Fibroblast of skin of back (primary cell): ENCODE measurements at regions not wholly inside any gene's neighbourhood (a gene's known extent, or its start where the extent isn't known, plus 50 kb on each side); places are given as distances from the start of the nearest gene placed in this dataset.

ENCODE experiments used
- DNase-seq: peaks from one replicate; pipeline ENCODE4 v3.0.0-alpha.2; 2013

- no peak for DNase-seq
Measured at GRCh38 chr20:37598100-37598543, 70.4 kb upstream of the BLCAP start.

GRCh38 chr20:37596890-37597536 lies 69.3 kb upstream of the BLCAP start:
- no peak for DNase-seq

GRCh38 chr20:37596168-37596567 lies 68.5 kb upstream of the BLCAP start:
- DNase-seq = no peak

GRCh38 chr20:37593710-37594109 lies 66.0 kb upstream of the BLCAP start:
- no peak for DNase-seq

GRCh38 chr20:37590938-37591490 lies 63.3 kb upstream of the BLCAP start:
- DNase-seq = no peak

- no peak for DNase-seq
Measured at GRCh38 chr20:37586078-37586477, 58.4 kb upstream of the BLCAP start.

- no peak for DNase-seq
Measured at GRCh38 chr20:37584238-37584807, 56.6 kb upstream of the BLCAP start.

GRCh38 chr20:37581246-37581645 lies 53.6 kb upstream of the BLCAP start:
- DNase-seq = no peak

GRCh38 chr20:37580069-37580468 lies 52.4 kb upstream of the BLCAP start:
- no peak for DNase-seq

GRCh38 chr20:37579106-37579505 lies 51.4 kb upstream of the BLCAP start:
- DNase-seq = no peak

- DNase-seq = no peak
Measured at GRCh38 chr20:37577981-37578380, 50.3 kb upstream of the BLCAP start.
